ENCODE measurements at regions not wholly inside any gene's neighbourhood (a gene's known extent, or its start where the extent isn't known, plus 50 kb on each side); places are given as distances from the start of the nearest gene placed in this dataset.

DNA sequence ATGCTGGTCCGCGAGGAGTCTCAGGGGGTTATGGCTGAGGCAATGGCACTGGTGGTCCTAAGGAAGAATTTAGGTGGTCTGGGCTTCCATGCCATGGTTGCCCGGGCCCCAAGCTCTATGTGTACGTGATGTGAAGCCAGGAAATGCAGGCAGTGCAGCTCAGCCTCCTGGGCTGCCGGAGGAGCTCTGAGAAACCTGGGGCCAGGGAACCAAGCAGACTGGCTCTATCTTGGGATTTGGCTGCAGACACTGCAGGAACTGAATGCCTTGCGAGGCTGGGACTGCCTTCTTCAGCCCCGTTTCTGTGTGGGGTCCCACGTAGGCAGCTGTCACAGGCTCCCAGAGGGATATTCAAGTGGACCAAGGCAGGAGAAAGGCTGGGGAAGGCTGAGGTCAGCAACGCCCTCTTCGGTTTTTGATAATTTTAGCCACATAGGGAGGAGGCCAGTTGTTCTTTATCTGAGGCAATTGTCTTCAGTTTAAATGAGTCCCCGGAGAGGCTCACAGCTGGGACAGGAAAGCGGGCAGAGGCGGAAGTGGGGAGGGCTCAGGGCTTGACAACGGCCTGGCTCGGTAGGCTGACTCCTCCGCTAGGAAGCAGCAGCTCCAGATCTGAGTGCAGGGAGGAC lies 77.7 kb downstream of the RHOB start:
- no peak for DNase-seq

DNA sequence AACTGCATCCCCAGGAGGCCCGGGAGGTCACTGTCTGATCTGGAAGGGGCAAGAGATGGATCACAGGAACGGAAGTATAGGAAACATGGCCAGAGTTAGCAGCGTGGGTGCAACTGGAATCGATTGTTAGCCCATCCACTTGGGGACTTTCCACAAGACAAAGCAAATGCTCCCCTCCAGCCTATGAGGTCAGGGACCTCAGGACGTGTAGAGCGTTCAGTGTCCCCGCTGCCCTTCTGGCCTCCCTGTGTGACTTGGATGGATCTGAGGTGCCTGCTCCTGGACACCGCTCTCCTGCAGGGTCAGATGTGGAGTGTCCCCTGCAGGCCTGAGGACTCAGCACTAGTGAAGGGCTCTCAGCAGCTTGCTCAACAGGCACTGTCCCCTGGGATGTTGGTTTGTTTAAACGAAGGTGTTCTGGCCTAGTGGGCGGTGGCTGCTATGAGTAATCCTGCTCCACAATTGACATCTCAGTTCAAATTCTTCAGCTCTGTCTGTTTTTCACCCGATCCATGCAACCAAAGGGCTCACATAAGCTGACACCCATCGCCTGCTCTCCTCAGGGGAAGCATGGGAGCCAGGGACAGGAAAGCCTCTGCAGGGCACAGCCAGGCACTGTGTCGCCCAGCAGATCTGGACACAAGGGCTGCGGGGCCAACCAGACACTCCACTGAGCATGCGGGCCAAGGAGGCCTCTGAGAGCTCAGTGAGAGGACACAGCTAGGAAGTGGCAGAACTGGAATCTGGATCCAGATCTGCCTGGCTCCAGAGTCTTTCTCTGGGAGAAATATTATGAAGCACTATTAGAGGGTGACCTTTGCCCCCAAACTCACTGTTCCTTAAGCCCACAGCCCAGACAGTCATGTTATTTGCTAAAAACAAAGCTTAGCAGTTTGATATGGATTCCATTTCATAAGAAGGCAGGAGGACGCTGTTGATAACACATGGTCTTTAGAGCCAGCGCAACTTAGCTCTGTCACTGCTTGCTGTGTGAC lies 78.5 kb downstream of the RHOB start:
- no peak for DNase-seq

DNA sequence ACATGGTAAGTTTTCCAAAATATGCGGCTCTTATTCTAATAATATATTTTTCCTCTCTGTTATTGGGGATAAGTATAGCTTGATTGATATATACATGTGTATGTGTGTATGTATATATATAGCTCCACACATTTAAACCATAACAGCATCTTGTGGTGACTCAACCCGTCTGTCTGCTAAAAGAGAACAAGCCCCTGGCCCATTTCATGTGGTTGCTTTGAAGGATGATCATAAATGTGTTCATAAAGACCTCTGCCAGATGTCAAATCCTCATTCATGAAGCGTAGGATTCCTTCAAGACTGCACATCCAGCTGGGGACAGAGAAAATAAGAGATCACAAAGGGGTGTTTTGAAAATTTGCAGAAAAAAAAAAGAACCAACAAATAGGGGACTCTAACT lies 79.3 kb downstream of the RHOB start:
- DNase-seq = no peak

DNA sequence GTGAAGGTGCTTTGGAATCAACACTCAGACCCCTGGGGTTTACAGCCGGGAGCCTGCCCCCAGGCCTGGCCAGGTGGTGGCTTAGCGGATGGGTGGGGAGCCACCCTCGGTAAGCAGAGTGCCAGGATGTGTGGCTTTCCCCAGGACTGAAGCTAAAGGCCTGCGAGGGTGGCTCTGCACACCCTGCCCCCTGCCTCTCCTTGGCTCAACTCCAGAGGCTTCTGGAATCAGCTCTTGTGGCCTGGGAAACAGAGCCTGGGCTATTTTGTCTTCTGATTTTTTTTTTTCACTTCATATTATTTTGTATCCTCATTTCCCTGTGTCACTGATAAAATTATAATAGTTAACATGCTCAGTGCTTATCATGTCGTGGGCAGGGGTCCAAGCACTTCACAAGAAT lies 79.8 kb downstream of the RHOB start:
- no peak for DNase-seq

DNA sequence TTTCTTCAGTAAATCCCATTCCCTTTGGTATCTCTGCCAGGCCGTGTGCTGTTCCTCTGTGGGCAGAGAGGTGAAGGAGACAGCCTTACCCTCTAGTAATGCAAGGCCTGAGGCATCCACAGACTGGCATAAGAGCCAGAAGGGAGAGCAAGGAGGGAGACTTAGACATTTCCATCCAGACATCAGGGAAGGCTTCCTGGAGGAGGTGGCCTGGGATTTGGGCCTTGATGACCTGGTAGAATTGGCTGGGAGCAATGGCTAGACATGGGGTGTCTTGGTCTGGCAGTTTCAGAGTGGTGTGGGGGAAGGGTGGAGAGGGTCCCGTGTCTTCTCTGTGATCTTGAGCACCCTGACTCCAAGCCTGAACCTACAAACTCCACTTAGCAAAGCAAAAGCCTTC lies 81.8 kb downstream of the RHOB start:
- no peak for DNase-seq

DNA sequence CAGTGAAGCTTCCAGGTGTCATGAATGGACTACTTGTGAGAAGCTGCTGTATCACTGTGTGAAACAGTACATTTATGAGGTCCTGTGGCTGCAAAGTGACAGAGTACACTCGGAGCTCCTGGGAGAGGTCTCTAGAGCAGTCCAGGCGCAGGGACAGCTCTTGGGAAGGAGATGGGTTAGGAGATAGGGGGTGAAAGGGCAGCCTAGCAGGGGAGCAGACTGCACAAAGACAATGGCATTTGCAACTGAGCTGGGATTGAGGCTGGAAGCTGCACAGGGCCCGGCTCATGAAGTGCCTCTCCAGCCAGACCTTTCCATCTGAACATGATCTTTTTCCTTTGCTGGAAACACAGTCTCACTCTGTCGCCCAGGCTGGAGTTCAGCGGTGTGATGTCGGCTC lies 83.6 kb downstream of the RHOB start:
- no peak for DNase-seq

DNA sequence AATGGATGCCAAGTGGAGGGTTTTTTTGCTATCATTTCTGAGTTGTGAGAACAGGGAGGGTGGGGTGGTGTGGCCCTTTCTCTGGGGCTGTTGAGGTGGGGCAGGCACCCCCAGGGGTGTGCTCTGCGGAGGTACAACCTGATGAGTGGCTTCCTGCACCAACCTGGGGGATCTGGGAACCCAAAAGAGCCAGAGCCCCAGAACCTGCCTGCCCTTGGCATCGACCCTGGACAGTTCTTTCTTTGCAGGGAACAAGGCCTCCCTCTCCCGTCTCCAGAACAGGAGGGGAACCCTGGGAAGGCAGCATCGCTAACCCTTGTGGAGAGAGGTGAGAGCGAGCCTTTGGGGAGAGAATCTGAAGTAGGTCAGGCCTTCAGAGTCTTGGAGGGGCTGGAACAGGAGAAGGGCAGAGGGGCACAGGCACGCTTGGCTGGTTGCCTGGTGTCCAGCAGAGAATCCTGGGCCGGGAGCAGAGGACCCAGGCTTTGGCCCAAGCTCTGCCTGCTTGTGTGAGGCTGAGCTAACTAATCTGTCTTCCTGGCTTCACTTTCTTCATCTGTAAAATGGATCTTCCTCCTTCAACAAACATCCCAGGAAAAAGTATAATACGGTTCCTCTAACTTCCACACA lies 84.9 kb downstream of the RHOB start:
- no peak for DNase-seq

DNA sequence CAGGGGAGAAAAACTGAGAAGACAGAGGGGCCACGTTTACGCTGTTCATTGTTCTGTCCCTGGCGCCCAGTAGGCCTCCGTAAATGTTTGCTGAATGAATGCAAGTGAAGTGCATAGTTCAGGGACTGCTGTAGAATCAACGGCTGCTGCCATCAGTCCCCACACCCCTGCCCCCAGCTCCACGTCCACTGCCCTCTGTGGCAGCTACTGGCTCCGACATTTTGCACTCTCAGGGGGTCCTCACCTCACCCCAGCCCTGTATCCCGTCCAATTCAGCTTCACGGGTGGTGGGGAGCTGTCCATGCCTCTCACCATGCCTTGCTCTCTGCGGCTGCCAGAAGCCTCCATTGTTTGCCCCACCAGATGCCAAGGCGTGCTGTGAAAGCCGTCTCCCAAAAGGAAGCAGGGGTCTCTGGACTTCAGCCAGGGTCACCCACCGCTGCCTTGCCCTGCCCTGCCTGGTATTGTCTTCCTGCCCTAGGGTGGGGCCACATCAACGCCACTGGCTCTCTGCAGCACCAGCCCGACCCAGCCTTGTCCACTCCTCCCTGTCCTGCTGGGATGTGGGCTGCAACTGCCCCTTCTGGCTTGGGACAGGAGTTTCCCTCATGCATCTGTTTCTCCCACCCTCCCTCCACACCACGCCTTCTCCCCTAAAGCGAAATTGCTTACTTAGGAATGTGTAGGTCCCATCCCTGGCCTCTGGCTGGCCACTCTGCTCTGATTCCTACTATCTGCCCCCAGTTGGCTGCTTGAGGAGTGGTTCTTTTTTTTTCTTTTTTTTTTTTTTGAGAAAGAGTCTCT lies 86.0 kb downstream of the RHOB start:
- no peak for DNase-seq

DNA sequence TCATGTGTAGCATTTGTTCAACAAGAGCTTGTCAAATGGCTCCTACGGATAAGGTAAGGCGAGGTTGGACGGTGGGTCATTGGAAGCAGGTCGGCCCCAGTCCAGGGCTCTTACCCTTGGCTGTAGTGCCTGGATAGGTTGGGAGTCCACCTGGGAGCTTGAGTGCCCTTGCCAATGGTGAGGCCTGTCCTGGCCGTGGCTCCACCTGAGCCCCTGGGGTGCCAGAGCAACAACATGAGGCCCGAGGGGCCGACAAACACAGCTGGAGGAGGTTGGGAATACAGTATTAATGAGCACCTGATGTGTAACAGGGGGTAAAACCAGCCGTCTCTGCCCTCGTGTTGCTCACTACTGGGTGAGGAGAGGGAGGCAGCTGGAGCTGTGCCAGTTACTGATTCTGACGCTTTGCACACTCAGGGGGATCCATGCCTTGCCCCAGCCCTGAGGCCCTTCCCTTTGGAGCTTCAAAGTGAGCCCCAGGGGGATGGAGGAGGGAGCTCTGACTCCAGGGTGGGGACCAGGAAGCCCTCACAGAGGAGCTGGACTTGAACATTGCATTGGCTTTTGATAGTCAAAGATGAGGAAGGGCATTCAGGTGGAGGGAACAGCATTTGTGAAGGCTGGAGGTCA lies 87.2 kb downstream of the RHOB start:
- no peak for DNase-seq

DNA sequence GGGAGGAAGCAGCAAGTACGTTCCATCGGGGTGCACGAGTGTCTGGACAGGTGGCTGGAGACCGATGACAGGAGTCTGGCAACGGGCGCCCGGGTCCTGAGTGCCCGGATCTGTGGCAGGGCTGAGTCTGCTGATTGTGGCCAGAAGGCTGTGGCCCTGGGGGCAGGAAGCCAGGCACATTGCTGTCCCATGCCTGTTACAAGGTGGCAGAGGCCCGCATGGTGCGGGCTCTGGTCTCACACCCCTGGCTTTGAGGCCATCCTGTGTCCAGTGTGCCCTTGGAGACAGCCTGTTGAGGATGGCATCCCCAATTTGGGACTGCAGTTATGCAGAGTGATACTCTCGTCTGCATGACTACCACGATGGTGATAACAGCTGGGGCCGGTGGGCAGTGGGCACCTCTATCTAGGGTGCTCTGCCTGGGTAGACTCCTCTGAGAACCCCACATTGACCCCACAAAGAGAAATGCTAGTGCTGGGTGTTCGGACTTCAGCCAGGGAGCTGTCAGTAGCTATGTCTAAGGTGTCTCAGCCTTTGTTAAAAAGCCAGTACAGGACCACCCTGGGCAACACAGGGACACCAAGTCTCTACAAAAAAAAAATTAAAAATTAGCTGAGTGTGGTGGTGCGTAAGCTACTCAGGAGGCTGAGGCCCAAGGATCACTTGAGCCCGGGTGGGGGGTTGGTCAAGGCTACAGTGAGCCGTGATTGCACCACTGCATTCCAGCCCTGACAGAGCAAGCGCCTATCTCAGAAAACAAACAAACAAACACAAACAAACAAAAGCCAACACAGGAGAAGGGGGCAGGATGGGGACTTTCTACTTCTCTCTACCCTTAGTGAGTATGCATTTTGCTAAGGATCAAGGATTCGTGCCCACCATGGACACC lies 88.3 kb downstream of the RHOB start:
- DNase-seq = no peak

DNA sequence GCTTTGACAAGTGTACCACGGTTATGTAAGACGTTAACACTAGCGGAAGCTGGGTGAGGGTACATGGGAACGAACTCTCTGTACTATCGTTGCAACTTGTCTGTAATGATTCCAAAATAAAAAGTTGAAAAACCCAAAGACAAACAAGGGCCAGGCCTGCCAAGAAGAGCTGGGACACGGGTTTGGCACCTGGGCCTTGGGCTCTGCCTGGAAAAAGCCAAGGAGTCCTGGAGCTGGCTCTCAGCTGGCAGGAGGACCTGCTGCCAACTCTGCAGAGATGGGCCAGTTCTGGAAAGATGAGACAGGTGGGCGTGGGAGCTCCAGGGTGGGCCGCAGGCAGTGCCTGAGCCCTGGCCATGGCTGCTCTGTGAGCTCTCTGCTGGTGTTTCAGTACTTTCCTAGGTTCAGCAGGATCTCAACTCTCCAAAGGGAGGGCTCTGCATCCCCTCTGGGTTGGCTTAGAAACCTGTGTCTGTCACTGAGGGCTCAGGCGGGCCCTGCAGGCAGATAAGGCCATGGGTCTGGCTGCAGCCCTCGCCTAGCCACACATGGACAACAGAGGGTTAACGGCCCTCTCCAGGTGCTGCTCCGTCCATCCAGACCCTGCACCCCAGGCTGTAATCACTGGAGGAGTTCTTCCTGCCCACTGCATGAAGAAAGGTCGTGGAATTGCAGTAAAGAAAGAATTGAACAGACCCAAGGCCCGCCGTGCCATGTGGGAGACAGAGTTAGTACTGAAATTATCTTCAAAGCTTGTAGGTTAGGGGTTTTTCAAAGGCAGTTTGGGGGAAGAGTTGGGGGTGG lies 89.9 kb downstream of the RHOB start:
- no peak for DNase-seq

DNA sequence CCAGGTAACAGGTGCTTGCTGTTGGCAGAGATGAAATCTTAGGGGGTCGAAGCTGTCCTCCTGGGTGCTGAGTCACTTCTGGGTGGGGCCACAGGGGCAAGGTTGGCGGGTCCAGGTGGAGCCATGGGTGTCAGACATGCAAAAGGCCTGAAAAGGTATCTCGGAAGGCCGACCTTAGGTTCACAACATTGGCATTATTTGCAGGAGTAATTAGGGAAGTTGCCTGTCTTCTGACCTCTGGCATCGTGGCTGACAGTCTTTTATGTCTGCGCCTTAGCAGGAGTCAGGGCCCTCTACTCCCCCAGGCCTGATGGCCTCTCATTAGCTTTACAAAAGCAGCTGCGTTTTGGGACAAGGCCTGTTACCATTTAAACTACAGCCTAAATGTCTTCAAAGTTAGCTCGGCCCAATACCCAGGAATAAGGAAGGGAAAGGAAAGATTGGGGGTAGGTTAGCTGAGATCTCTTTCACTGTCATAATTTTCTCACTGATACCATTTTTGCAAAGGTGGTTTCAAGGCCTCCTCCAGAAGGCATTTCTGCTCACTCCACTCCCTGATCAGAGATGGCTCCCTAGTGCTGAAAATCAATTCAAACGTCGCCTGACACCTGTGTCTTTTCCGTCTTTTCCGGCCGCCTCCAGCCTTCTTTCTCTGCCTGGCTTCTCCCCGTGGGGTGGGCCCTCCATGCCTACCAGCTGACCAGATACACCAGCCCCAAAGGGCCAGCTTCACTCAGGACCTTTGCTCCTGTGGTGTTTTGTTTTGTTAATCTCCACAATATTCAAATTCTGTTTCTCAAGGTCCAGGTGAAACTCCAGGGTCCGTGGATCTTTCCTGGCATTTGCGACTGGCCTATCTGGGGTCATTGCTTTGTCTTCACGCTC lies 90.8 kb downstream of the RHOB start:
- no peak for DNase-seq

DNA sequence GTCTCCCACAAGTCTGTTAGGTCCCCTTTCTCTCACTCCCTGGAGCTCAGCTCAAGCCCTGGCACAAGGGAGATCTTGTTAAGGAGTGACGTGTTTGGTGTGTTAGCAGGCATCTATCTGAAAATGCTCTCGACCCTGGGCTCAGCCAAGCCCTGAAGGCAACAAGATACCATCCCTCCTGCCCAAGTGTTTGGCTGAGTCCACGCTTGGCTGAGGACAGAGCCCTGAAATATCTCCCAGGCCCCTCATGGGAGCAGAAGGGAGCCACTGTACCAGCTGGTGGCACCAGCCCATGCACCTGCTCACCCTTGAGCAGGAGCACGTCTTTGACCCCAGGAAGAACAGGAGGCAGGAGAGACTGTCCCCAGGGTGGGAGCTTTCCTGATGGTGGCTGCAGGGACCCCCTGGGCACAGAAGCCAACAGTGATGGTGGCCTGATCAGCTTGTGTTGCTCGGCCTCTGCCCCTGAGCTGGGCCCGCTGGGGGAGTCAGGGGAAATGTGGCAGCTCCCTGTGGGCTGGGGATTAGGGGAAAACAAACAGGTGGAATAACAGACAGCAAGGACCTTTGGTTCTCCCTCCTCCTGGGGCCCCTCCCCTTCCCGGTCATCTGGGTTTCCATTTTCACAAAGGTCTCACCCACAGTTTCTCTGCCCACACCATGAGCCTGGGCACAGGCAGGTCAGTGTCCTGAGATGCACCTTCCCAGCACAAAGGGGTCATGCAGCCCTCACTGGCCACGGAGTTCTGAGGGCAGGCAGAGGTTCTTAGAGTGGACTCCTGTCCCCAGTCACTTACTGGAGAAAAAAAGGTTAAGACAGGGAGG lies 91.6 kb downstream of the RHOB start:
- no peak for DNase-seq

DNA sequence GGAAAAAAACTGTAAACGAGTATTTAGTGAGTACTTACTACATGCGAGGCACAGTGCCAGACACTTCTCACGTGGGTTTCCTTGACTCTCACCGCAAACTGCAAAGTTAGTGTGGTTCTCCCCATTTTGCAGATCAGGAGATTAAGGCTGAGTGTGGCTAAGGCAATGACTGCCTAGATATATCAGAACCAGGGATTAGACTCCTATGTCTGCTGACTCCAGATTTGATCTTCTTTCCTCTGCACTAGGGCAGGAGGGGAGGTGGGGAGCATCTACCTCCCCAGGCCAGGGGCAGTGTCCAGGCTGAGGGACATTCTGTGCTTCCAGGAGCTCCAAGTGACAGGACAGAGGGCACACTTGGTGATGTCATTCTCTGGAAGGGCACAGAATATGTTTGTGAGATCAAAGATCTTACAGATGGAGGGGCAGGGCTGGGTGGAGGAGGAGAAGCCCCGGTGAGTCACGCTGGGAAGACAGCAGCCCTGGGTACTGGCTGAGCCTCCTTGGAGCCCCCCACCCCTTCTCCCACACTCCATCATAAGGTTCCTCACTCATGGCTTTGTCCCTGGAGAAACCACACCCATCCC lies 92.4 kb downstream of the RHOB start:
- DNase-seq = no peak

DNA sequence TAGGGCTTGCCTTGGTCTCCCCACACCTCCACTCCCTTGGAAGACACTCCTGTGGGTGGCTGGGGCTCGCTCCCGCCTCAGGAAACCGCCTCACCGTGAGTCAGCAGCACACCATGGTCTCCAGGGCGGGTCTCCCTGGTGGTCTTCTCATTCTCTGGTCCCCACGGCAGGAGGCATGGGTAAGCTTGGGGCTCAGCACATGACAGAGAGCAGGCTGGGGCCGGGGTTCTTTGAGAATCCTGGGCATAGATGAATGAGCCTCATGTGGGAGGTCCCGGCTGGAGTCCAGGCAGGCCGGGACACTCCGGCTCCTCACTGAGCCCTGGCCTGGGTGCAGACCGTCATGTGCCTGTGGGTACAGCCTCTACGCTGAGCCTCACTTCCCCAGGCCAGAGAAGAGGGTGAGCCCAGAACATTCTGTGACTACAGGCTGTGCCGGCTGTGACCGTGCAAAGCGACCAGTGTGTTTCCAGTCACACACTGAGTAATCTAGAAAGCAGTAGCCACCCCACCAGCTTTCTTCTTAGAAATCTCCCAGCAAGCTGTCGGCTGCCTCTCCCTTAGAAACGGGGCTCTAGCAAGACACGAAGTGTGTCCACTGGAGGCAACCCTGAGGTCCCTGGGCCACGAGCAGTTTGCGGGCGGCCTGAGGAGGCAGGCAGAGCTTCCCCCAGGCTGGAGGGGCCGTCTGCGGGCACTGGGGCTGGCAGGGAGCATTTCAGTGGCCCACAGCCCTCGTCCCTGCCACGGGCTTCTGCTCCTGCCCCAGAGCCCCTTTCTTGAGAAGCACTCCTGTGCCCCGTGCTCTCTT lies 93.1 kb downstream of the RHOB start:
- no peak for DNase-seq

DNA sequence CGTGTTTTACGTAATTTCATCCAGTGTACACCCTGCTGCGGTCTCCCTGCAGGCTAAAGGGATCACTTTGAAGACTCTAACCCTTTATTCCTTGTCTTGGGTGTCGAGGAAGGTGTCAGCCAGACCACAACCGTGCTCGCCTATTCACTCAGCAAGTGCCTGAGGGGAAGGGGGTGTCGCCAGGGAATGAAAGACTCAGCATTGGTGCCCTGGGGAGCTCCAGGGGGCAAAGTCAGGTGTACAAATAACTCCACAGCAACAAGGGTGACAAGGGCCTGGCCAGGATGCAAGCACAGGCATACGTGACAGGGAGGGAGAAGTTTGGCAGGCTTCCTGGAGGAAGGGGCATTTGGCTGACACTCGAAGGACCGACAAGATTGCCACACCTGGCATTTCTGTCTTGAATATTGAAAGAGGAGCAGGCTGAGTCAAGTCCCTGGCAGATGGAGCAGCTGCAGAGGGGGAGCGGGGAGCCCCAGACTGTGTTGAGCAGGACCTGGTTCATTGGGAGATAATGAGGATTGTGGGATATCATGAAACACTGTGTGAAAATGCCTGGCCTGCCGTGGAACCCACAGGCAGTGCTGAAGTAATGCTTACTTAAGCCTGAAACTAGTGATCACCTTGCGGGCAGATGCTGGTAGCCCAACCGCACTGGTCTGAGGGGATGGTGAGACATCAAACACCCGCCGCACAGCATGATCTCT lies 93.9 kb downstream of the RHOB start:
- DNase-seq = no peak

DNA sequence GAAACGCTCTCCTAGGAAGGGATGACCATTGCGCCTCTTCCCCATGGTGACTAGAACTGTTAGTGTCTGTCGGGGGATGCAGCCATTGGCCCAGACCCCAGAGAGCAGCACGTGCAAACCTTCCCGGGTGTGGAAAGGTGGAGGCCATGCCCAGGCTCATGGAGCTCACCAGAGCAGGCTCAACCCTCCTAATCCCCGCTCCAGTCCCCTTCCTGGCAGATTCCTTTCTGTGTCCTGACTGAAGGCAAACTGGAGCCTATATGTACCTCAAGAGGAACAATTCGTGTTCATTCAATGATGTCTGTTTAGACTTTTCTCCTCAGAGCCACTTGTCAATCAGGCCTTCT lies 94.4 kb downstream of the RHOB start:
- no peak for DNase-seq
